Ovary (tissue), 3 donors: ENCODE measurements at regions not wholly inside any gene's neighbourhood (a gene's known extent, or its start where the extent isn't known, plus 50 kb on each side); places are given as distances from the start of the nearest gene placed in this dataset.
"Not testable (repeated sequence)": the region's sequence is repeated elsewhere in the genome, so short reads cannot be mapped to it uniquely, and the experiment has no call there.

Source experiments
- EP300 ChIP-seq: sonication (generic); formaldehyde crosslinking; IDR thresholded peaks from one replicate; pipeline ENCODE4 v1.6.1; 2017; ENCODE audit warnings: antibody characterized with exemption
- POLR2A ChIP-seq: fragments of 450-650 bp; IDR thresholded peaks from one replicate; pipeline ENCODE4 v1.6.1; 2017; ENCODE audit warnings: antibody characterized with exemption, mild to moderate bottlenecking, moderate library complexity
- TF ChIP-seq, protein P1 (sequence below), 3 donors: fragments of 450-650 bp in 2 of 3; fragments of 200-600 bp in 1 of 3; IDR thresholded peaks; one replicate each; pipeline versions ENCODE4 v1.5.1 to v1.8.0; 2016 to 2022; ENCODE audit warnings: antibody characterized with exemption in 3 of 3, mild to moderate bottlenecking in 1 of 3
- donor health status: DM: no; HTN: no; CAD: no.

DNA sequence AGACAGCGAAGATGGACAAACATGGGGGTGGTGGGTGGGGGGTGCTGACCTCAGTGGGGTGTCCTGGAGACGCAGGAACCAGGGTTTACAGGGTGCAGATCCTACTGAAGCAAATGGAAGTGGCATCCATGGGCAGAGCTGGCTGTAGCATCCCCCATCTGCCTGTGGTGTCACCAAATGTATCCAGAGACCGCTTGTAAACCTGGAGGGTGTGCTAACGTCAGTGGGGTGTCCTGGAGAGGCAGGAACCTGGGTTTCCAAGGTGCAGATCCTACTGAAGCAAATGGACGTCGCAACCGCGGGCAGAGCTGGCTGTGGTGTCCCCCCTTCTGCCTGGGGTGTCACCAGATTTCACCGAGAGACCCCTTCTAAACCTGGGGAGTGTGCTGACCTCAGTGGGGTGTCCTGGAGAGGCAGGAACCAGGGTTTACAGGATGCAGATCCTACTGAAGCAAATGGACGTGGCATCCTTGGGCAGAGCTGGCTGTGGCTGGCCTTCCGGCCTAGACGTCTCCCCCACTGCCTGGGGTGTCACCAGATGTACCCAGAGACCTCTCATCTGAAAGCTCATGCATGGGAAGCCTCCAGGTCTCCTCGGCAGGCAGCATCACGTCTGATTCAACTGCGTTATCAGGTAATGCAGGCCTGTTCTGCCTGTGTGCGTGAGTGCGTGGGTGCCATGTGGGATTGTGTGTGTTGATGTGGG lies 202.4 kb downstream of the GOLGA6L6 start:
- TF ChIP-seq POLR2A, EP300: not testable (repeated sequence)
- TF ChIP-seq, protein P1, sequence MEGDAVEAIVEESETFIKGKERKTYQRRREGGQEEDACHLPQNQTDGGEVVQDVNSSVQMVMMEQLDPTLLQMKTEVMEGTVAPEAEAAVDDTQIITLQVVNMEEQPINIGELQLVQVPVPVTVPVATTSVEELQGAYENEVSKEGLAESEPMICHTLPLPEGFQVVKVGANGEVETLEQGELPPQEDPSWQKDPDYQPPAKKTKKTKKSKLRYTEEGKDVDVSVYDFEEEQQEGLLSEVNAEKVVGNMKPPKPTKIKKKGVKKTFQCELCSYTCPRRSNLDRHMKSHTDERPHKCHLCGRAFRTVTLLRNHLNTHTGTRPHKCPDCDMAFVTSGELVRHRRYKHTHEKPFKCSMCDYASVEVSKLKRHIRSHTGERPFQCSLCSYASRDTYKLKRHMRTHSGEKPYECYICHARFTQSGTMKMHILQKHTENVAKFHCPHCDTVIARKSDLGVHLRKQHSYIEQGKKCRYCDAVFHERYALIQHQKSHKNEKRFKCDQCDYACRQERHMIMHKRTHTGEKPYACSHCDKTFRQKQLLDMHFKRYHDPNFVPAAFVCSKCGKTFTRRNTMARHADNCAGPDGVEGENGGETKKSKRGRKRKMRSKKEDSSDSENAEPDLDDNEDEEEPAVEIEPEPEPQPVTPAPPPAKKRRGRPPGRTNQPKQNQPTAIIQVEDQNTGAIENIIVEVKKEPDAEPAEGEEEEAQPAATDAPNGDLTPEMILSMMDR (IDR thresholded peaks at IDR 0.05): not testable (repeated sequence)
